Thymus (tissue), 11 donors: ENCODE measurements at regions not wholly inside any gene's neighbourhood (a gene's known extent, or its start where the extent isn't known, plus 50 kb on each side); places are given as distances from the start of the nearest gene placed in this dataset.

Experiments used
- DNase-seq, 9 donors: peaks; one replicate each; pipeline ENCODE4 v3.0.0-alpha.2; 2013; ENCODE audit warnings: low spot score in 9 of 9, low read depth in 6 of 9, missing footprints in 1 of 9
- H3K27ac ChIP-seq, 2 donors: one replicate each; pipeline ENCODE4 v1.5.1; 2013; ENCODE audit warnings: control low read depth in 1 of 2, low read depth in 1 of 2, low read length in 1 of 2, mild to moderate bottlenecking in 1 of 2, moderate library complexity in 1 of 2
- H3K27me3 ChIP-seq, 2 donors: one replicate each; pipeline ENCODE4 v1.5.1; 2013; ENCODE audit warnings: low read length in 1 of 2; ENCODE audit not compliant: control insufficient read depth in 2 of 2, insufficient read depth in 1 of 2
- H3K36me3 ChIP-seq, 2 donors: one replicate each; pipeline ENCODE4 v1.5.1; 2013; ENCODE audit warnings: low read length in 1 of 2, mild to moderate bottlenecking in 1 of 2, moderate library complexity in 1 of 2; ENCODE audit not compliant: control insufficient read depth in 2 of 2, insufficient read depth in 2 of 2
- H3K4me1 ChIP-seq, 2 donors: one replicate each; pipeline ENCODE4 v1.5.1; 2013; ENCODE audit warnings: low read length in 2 of 2; ENCODE audit not compliant: control insufficient read depth in 2 of 2, insufficient read depth in 2 of 2
- H3K4me3 ChIP-seq, 2 donors: one replicate each; pipeline ENCODE4 v1.5.1; 2013; ENCODE audit warnings: low read length in 2 of 2, control low read depth in 1 of 2, mild to moderate bottlenecking in 1 of 2
- H3K9me3 ChIP-seq, 2 donors: one replicate each; pipeline ENCODE4 v1.5.1; 2013; ENCODE audit warnings: low read length in 1 of 2, mild to moderate bottlenecking in 1 of 2; ENCODE audit not compliant: control insufficient read depth in 2 of 2, insufficient read depth in 1 of 2
- WGBS: extraction: QIAGEN DNeasy Blood & Tissue Kit; methylation state at CpG from one replicate; pipeline ENCODE4 v1.1.7; 2013; 5-methylcytosine and 5-hydroxymethylcytosine counted together
- donor health status: healthy.

DNA sequence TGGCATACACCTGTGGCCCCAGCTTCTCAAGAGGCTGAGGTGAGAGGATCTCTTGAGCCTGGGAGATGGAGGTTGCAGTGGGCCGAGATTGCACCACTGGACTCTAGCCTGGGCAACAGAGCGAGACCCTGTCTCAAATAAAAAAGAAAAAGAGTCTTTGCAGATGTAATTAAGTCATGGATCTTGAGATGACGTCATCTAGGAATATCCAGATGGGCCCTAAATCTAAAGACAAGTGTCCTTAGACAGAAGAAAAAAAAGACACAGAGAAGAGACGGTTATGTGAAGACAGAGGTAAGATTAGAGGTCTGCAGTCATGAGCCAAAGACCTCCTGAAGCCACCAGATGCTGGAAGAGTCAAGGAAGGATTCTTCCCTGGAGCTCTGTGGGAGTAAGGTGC, 74.3 kb downstream of the RHOB start:
- no peak for DNase-seq
- 94% methylated on average over 4 of the region's 4 CpGs for WGBS
- peaks cover 0 to 3% of the 10 kb centered on the region in 2 donors for H3K4me1 ChIP-seq

DNA sequence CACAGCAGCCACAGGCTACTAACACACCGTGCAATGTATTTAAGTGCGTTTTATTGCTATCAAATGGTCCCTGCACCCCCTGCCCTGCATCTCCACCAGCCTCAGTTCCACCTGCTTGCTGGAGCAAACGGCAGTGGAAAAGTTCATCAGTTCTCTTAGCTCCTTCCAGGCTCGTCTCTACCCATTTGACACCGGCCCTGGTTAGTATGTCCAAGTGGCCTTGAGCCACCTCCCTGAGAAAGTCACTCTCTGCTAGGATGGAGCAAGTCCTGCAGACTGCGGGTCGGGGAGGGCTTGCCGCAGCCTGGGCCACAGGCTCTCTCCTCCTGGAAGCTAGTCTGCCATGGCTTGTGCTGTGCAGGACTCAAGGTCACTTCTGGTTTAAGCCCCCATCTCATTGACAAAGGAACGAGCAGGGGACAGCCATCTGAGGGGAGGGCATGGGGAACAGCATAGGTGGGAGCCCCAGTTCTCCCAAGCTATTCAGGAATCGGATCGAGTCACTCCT, 74.9 kb downstream of the RHOB start:
- Histone ChIP-seq H3K36me3 (no peaks in the 10 kb centered on the region), H3K4me3 (no peak overlapping the region), H3K27me3 (peaks cover 0 to 27% of the 10 kb centered on the region in 2 donors), H3K9me3 (no peaks in the 10 kb centered on the region), H3K4me1 (peaks cover 0 to 3% of the 10 kb centered on the region in 2 donors), H3K27ac (no peak overlapping the region)
- no peak for DNase-seq
- WGBS, result 86% methylated on average over 11 of the region's 11 CpGs

More for the DNA sequence above, 74.3 kb downstream of the RHOB start:
- H3K27ac ChIP-seq, result no peak overlapping the region
- no peak overlapping the region for H3K4me3 ChIP-seq
- no peaks in the 10 kb centered on the region for H3K9me3 ChIP-seq
- peaks cover 0 to 26% of the 10 kb centered on the region in 2 donors for H3K27me3 ChIP-seq
- no peaks in the 10 kb centered on the region for H3K36me3 ChIP-seq

DNA sequence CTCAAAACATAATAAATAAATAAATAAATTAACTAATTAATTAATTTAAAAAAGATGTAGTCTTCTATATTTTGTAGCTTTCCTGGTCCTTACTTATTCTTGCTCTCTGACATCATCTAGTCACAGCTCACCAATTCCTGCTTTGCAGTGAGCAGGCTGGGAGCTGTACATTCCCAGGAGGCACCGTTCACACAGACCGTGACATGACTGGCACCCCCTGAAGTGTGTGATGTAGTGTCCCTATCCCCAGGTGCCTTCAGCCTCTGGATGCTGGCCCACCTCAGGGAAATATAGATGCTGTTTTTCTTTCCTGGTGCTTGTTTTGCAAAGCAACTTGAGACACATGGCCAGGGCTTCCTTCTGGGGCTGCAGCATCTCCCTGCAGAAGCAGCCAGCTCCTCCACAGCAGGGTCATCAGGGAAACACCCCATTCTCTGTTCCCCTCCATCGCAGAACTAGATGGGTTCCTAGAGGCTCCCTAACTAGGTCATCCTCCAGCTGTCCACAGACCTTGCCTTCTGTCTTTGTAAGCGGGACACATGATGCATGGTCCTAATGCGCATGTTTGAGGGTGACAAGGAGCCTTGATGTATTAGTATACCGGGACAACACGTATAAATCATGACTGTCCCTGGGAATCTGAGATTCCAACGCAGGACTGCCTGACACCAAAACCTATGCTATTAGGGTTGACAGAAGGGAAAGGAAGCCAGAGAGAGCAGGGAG, 76.4 kb downstream of the RHOB start:
- Histone ChIP-seq H3K9me3 (no peaks in the 10 kb centered on the region), H3K36me3 (no peaks in the 10 kb centered on the region), H3K27ac (no peak overlapping the region), H3K27me3 (peaks cover 0 to 33% of the 10 kb centered on the region in 2 donors), H3K4me3 (no peak overlapping the region), H3K4me1 (peaks cover 0 to 3% of the 10 kb centered on the region in 2 donors)
- 96% methylated on average over 8 of the region's 8 CpGs for WGBS
- DNase-seq, result no peak

DNA sequence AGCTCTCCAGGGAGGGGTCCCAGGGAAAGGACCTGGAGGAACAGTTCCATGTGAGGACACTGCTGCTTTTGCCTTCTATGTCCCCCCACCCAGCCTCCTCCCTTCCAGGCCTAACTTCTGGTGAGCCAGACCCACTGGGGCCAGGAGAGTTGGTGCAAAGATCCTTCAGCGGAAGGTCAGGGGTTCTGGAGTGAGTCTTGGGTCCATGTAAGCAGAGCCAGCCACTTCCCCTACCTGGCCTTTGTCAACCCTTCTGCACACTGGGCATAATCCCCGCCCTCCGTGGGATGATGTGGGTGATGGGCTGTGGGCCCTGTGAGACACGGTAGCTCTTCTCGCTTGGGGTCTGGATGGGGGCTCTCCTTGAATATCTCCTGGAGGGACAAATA, 76.9 kb downstream of the RHOB start:
- H3K27ac ChIP-seq, result no peak overlapping the region
- no peaks in the 10 kb centered on the region for H3K36me3 ChIP-seq
- WGBS, result 96% methylated on average over 5 of the region's 5 CpGs
- no peak for DNase-seq
- no peaks in the 10 kb centered on the region for H3K9me3 ChIP-seq
- H3K4me1 ChIP-seq, result peaks cover 0 to 3% of the 10 kb centered on the region in 2 donors
- H3K27me3 ChIP-seq, result peaks cover 0 to 33% of the 10 kb centered on the region in 2 donors
- no peak overlapping the region for H3K4me3 ChIP-seq

DNA sequence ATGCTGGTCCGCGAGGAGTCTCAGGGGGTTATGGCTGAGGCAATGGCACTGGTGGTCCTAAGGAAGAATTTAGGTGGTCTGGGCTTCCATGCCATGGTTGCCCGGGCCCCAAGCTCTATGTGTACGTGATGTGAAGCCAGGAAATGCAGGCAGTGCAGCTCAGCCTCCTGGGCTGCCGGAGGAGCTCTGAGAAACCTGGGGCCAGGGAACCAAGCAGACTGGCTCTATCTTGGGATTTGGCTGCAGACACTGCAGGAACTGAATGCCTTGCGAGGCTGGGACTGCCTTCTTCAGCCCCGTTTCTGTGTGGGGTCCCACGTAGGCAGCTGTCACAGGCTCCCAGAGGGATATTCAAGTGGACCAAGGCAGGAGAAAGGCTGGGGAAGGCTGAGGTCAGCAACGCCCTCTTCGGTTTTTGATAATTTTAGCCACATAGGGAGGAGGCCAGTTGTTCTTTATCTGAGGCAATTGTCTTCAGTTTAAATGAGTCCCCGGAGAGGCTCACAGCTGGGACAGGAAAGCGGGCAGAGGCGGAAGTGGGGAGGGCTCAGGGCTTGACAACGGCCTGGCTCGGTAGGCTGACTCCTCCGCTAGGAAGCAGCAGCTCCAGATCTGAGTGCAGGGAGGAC, 77.7 kb downstream of the RHOB start:
- H3K36me3 ChIP-seq, result no peaks in the 10 kb centered on the region
- WGBS, result 75% methylated on average over 16 of the region's 16 CpGs
- H3K4me3 ChIP-seq, result no peak overlapping the region
- H3K4me1 ChIP-seq, result peaks cover 0 to 3% of the 10 kb centered on the region in 2 donors
- H3K9me3 ChIP-seq, result no peaks in the 10 kb centered on the region
- peak in 2 of 9 donors; percentile 24 to 37 for DNase-seq
- H3K27me3 ChIP-seq, result peaks cover 0 to 33% of the 10 kb centered on the region in 2 donors
- no peak overlapping the region for H3K27ac ChIP-seq

DNA sequence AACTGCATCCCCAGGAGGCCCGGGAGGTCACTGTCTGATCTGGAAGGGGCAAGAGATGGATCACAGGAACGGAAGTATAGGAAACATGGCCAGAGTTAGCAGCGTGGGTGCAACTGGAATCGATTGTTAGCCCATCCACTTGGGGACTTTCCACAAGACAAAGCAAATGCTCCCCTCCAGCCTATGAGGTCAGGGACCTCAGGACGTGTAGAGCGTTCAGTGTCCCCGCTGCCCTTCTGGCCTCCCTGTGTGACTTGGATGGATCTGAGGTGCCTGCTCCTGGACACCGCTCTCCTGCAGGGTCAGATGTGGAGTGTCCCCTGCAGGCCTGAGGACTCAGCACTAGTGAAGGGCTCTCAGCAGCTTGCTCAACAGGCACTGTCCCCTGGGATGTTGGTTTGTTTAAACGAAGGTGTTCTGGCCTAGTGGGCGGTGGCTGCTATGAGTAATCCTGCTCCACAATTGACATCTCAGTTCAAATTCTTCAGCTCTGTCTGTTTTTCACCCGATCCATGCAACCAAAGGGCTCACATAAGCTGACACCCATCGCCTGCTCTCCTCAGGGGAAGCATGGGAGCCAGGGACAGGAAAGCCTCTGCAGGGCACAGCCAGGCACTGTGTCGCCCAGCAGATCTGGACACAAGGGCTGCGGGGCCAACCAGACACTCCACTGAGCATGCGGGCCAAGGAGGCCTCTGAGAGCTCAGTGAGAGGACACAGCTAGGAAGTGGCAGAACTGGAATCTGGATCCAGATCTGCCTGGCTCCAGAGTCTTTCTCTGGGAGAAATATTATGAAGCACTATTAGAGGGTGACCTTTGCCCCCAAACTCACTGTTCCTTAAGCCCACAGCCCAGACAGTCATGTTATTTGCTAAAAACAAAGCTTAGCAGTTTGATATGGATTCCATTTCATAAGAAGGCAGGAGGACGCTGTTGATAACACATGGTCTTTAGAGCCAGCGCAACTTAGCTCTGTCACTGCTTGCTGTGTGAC, 78.5 kb downstream of the RHOB start:
- Histone ChIP-seq H3K4me1 (peaks cover 0 to 3% of the 10 kb centered on the region in 2 donors), H3K36me3 (no peaks in the 10 kb centered on the region), H3K27me3 (peaks cover 0 to 33% of the 10 kb centered on the region in 2 donors), H3K9me3 (no peaks in the 10 kb centered on the region), H3K27ac (no peak overlapping the region), H3K4me3 (no peak overlapping the region)
- 90% methylated on average over 17 of the region's 17 CpGs for WGBS
- DNase-seq, result no peak

DNA sequence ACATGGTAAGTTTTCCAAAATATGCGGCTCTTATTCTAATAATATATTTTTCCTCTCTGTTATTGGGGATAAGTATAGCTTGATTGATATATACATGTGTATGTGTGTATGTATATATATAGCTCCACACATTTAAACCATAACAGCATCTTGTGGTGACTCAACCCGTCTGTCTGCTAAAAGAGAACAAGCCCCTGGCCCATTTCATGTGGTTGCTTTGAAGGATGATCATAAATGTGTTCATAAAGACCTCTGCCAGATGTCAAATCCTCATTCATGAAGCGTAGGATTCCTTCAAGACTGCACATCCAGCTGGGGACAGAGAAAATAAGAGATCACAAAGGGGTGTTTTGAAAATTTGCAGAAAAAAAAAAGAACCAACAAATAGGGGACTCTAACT, 79.3 kb downstream of the RHOB start:
- H3K36me3 ChIP-seq, result no peaks in the 10 kb centered on the region
- WGBS, result 37% methylated on average over 3 of the region's 3 CpGs
- H3K27ac ChIP-seq, result no peak overlapping the region
- H3K9me3 ChIP-seq, result no peaks in the 10 kb centered on the region
- H3K4me3 ChIP-seq, result no peak overlapping the region
- peaks cover 0 to 33% of the 10 kb centered on the region in 2 donors for H3K27me3 ChIP-seq
- DNase-seq, result peak in 7 of 9 donors; percentile 8 to 71 (median 17)
- peaks cover 0 to 3% of the 10 kb centered on the region in 2 donors for H3K4me1 ChIP-seq

DNA sequence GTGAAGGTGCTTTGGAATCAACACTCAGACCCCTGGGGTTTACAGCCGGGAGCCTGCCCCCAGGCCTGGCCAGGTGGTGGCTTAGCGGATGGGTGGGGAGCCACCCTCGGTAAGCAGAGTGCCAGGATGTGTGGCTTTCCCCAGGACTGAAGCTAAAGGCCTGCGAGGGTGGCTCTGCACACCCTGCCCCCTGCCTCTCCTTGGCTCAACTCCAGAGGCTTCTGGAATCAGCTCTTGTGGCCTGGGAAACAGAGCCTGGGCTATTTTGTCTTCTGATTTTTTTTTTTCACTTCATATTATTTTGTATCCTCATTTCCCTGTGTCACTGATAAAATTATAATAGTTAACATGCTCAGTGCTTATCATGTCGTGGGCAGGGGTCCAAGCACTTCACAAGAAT, 79.8 kb downstream of the RHOB start:
- Histone ChIP-seq H3K27me3 (peaks cover 0 to 33% of the 10 kb centered on the region in 2 donors), H3K9me3 (no peaks in the 10 kb centered on the region), H3K27ac (no peak overlapping the region), H3K4me3 (no peak overlapping the region), H3K36me3 (no peaks in the 10 kb centered on the region), H3K4me1 (peaks cover 0 to 3% of the 10 kb centered on the region in 2 donors)
- no peak for DNase-seq
- 79% methylated on average over 5 of the region's 5 CpGs for WGBS
